Astrocyte of the spinal cord (primary cell): ENCODE measurements at regions not wholly inside any gene's neighbourhood (a gene's known extent, or its start where the extent isn't known, plus 50 kb on each side); places are given as distances from the start of the nearest gene placed in this dataset.
A peak's percentile ranks its signal among the peaks of the same experiment; 100 is the strongest.
"Not testable (repeated sequence)": the region's sequence is repeated elsewhere in the genome, so short reads cannot be mapped to it uniquely, and the experiment has no call there.

ENCODE experiments used
- DNase-seq: peaks from one replicate; pipeline ENCODE4 v3.0.0; 2011; ENCODE audit warnings: low read depth, low spot score
- H3K4me3 ChIP-seq: 2 replicates; pipeline ENCODE4 v1.5.1; 2011; ENCODE audit warnings: low read depth, mild to moderate bottlenecking, low read length, moderate library complexity
- in situ Hi-C: cut with HindIII; loops from 2 replicates; pipeline ENCODE4 v1.10.0; 2017; ENCODE audit warnings: low sequenced_read_pairs
- TF ChIP-seq, protein P1 (sequence below): IDR thresholded peaks from 2 replicates; pipeline ENCODE4 v1.5.1; 2012; ENCODE audit warnings: low read depth, mild to moderate bottlenecking, low read length, inconsistent platforms

DNA sequence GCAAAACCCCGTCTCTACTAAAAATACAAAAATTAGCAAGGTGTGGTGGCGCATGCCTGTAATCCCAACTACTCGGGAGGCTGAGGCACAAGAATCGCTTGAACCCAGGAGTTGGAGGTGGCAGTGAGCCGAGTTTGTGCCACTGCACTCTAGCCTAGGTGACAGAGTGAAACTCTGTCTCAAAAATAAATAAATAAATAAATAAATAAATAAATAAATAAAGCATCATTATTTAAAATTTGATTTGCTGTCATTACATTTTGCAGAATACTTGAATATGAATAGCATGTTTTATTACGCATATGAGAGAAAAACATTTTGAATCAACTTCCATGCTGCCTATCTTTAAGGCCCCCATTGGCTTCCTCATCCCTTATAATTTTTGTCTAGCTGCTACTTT is 53.4 kb upstream of the MED14 start:
- H3K4me3 ChIP-seq, in situ Hi-C loops, DNase-seq: not testable (repeated sequence)

DNA sequence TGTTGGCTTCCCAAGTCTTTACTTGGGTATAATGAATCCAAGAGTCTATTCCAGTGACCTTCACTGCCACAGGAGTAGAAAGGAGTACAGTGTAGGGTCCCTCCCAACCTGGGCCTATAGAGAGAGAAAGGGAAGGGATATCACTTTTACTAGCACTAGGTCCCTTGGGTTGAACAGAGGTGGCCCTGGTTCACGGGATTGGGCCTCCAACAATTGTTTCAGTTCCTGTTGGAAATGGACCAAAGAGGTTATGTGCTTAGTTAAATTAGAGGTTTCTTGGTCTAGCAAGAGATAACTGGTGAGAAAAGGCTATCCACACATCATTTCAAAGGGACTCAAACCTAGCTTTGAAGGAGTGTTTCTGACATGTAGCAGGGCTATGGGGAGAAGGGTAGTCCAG is 57.1 kb upstream of the MED14 start:
- TF ChIP-seq, protein P1, sequence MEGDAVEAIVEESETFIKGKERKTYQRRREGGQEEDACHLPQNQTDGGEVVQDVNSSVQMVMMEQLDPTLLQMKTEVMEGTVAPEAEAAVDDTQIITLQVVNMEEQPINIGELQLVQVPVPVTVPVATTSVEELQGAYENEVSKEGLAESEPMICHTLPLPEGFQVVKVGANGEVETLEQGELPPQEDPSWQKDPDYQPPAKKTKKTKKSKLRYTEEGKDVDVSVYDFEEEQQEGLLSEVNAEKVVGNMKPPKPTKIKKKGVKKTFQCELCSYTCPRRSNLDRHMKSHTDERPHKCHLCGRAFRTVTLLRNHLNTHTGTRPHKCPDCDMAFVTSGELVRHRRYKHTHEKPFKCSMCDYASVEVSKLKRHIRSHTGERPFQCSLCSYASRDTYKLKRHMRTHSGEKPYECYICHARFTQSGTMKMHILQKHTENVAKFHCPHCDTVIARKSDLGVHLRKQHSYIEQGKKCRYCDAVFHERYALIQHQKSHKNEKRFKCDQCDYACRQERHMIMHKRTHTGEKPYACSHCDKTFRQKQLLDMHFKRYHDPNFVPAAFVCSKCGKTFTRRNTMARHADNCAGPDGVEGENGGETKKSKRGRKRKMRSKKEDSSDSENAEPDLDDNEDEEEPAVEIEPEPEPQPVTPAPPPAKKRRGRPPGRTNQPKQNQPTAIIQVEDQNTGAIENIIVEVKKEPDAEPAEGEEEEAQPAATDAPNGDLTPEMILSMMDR = no peak
- no peak overlapping the region for H3K4me3 ChIP-seq
- in situ Hi-C loops = no loop called here
- DNase-seq = no peak

DNA sequence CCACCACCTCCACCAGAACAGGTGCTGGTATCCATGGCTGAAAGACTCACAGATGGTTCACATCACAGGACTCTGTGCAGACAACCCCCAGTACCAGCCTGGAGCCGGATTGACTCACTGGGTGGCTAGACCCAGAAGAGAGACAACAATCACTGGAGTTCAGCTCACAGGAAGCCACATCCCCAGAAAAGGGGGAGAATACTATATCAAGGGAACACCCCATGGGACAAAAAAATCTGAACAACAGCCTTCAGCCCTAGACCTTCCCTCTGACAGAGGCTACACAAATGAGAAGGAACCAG is 59.4 kb upstream of the MED14 start:
- DNase-seq = peak; percentile 19
- in situ Hi-C loops, H3K4me3 ChIP-seq: not testable (repeated sequence)

DNA sequence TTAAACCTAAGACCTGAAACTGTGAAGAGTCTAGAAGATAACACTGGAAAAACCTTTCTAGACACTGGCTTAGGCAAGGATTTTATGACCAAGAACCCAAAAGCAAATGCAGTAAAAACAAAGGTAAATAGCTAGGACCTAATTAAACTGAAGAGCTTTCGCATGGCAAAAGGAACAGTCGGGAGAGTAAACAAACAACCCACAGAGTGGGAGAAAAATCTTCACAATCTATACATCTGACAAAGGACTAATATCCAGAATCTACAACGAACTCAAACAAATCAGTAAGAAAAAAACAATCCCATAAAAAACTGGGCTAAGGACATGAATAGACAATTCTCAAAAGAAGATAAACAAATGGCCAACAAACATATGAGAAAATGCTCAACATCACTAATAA is 64.4 kb upstream of the MED14 start:
- in situ Hi-C loops, DNase-seq, H3K4me3 ChIP-seq: not testable (repeated sequence)

DNA sequence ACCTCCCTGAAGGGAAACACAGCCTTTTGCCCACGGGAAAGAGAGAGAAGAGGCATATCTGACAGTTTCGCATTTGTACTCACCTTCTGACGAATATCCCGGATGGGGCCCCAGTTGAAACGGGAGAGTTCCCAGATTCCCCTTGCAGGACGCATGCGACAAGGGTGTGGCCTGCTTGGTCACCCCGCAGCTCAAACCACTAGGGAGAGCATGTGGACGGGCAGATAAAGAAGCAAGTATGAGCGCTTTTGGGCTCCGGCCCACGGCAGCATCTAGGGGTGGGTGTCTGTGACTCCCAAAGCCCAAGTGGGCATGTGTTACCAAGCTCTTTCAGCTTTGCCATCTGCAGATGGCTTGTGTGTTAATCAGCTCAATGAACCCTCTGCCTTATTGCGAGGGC is 70.1 kb upstream of the MED14 start:
- H3K4me3 ChIP-seq = no peak overlapping the region
- TF ChIP-seq, protein P1 = no peak
- DNase-seq = no peak
- in situ Hi-C loops = no loop called here

DNA sequence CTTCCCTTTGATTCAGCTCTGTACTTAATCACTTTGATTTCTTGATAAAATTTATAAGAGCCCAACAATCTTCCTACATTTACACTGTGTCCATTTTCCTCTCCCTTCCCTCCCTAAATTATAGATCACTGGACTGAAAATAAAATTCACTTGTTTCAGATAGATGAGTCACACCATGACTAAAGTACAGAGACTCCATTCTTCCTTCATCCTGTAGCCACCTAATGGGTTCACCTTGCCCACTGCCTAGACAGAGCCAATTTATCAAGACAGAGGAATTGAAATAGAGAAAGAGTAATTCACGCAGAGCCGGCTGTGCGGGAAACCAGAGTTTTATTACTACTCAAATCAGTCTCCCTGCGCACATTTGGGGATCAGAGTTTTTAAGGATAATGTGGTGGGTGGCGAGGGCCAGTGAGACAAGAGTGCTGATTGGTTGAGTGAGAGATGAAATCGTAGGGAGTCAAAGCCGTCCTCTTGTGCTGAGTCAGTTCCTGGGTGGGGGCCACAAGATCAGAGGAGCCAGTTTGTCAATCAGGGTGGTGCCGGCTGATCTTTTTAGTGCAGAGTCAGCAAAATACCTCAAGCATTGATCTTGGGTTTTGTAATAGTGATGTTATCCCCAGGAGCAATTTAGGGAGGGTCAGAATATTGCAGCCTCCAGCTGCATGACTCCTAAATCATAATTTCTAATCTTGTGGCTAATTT is 71.3 kb upstream of the MED14 start:
- in situ Hi-C loops = no loop called here
- TF ChIP-seq, protein P1 = no peak
- peak; percentile 21 for DNase-seq
- no peak overlapping the region for H3K4me3 ChIP-seq

DNA sequence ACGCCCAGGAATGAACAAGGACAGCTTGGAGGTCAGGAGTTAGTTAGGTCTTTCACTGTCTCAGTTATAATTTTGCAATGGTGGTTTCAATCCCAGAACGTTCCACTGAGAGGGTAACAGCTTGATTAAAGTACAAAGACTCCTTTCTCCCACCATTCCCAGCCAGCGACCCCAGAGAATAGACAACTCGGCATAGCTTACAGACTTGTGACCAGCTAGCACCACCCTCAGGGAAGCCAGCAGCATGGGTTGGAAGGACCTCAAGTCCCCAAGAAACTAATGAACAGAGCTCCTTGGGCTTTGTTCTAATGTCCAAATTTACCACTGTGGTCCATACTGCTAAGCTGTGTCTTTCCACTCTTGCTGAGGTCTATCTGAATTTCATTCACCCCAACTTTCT is 72.0 kb upstream of the MED14 start:
- in situ Hi-C loops = no loop called here
- H3K4me3 ChIP-seq = no peak overlapping the region
- TF ChIP-seq, protein P1 = no peak
- DNase-seq = no peak

DNA sequence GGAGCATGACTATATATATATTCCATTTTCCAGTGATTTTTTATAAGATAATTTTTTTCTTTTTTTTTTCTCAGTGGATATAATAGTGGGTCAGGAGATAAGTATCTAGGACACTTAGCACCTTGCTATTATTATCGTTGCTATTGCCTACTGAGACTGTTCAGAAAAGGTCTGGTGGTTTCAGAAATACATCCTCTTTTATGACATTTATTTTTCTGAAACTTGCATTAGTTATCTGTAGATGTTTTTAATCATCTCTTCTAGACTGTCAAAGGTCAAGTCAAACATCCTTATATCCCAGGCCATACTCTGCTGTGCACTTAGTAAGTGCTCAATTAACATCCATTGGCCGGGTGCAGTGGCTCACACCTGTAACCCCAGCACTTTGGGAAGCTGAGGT is 72.9 kb upstream of the MED14 start:
- TF ChIP-seq, protein P1 = no peak
- in situ Hi-C loops = no loop called here
- DNase-seq = no peak
- no peak overlapping the region for H3K4me3 ChIP-seq
